MCF 10A (cell line): ENCODE measurements at regions not wholly inside any gene's neighbourhood (a gene's known extent, or its start where the extent isn't known, plus 50 kb on each side); places are given as distances from the start of the nearest gene placed in this dataset.

Experiments used
- BruUV-seq: library from RNA; stranded (reverse); fragments of 400-500 nt; replicated peaks from 2 replicates; lab custom pipeline; 2021; lab: Mats Ljungman, UMichigan
- CTCF ChIA-PET: fragments of 300-600 bp; sonication (Branson Sonifier 250); formaldehyde crosslinking; extraction: SDS; loops from one replicate; lab custom pipeline; 2021; ENCODE audit warnings: antibody characterized with exemption, inconsistent platforms; lab: Yijun Ruan, JAX
- POLR2A ChIA-PET: fragments of 300-600, 350-650 bp; sonication (Branson Sonifier 250); formaldehyde crosslinking; extraction: SDS; loops from one replicate; lab custom pipeline; 2020; ENCODE audit warnings: antibody characterized with exemption, inconsistent platforms; lab: Yijun Ruan, JAX
- DNase-seq: peaks from one replicate; pipeline ENCODE4 v3.0.0-alpha.2; 2018; ENCODE audit not compliant: unreplicated experiment
- H3K27ac Mint-ChIP-seq: one replicate; pipeline ENCODE4 v1.8.0; 2022; ENCODE audit warnings: mild to moderate bottlenecking, low read depth, mixed read lengths; ENCODE audit not compliant: unreplicated experiment
- H3K27me3 Mint-ChIP-seq: one replicate; pipeline ENCODE4 v1.8.0; 2022; ENCODE audit warnings: mixed read lengths; ENCODE audit not compliant: insufficient read depth, unreplicated experiment
- H3K36me3 Mint-ChIP-seq: one replicate; pipeline ENCODE4 v1.8.0; 2022; ENCODE audit warnings: mild to moderate bottlenecking, moderate library complexity, mixed read lengths; ENCODE audit not compliant: insufficient read depth, unreplicated experiment
- H3K4me1 Mint-ChIP-seq: one replicate; pipeline ENCODE4 v1.8.0; 2022; ENCODE audit warnings: mixed read lengths; ENCODE audit not compliant: insufficient read depth, unreplicated experiment
- H3K4me3 Mint-ChIP-seq: one replicate; pipeline ENCODE4 v1.8.0; 2022; ENCODE audit warnings: mild to moderate bottlenecking, moderate library complexity, mixed read lengths; ENCODE audit not compliant: unreplicated experiment
- H3K9me3 Mint-ChIP-seq: one replicate; pipeline ENCODE4 v1.8.0; 2022; ENCODE audit warnings: mixed read lengths; ENCODE audit not compliant: unreplicated experiment
- CTCF ChIP-seq: fragments of 200-600 bp; IDR thresholded peaks from one replicate; pipeline ENCODE4 v1.8.0; 2022; ENCODE audit warnings: antibody characterized with exemption, mild to moderate bottlenecking; ENCODE audit not compliant: unreplicated experiment
- intact Hi-C: fragments of 100-400 bp; cut with micrococcal nuclease; formaldehyde crosslinking; loops from 2 replicates; pipeline ENCODE4 v1.14.1; 2022

GRCh38 chr3:65151666-65152065, 463.9 kb upstream of the ADAMTS9 start:
- intact Hi-C loops, result no loop called here
- CTCF ChIA-PET, result interaction anchor here (0.7 kb wide), 1 partner anchor 618 kb away, joined by 4 read pairs; no protein-coding TSS in a partner anchor
- H3K4me3 Mint-ChIP-seq, result no peak overlapping the region
- no peaks in the 10 kb centered on the region for H3K9me3 Mint-ChIP-seq
- no peaks in the 10 kb centered on the region for H3K27me3 Mint-ChIP-seq
- DNase-seq, result no peak
- H3K36me3 Mint-ChIP-seq, result no peaks in the 10 kb centered on the region
- POLR2A ChIA-PET, result interaction anchor here (1.2 kb wide), 1 partner anchor 19 kb away, joined by 4 read pairs; no protein-coding TSS in a partner anchor
- TF ChIP-seq CTCF, result no peak
- H3K4me1 Mint-ChIP-seq, result peaks cover under 1% of the 10 kb centered on the region
- H3K27ac Mint-ChIP-seq, result no peak overlapping the region
- no TSS peak for BruUV-seq

GRCh38 chr3:65149877-65150276, 462.1 kb upstream of the ADAMTS9 start:
- POLR2A ChIA-PET, result no interaction called here
- CTCF ChIA-PET, result no interaction called here
- Mint-ChIP-seq H3K36me3 (no peaks in the 10 kb centered on the region), H3K9me3 (no peaks in the 10 kb centered on the region), H3K27ac (no peak overlapping the region), H3K4me1 (peaks cover 13% of the 10 kb centered on the region), H3K27me3 (no peaks in the 10 kb centered on the region), H3K4me3 (no peak overlapping the region)
- no TSS peak for BruUV-seq
- no peak for DNase-seq
- intact Hi-C loops, result no loop called here
- TF ChIP-seq CTCF, result no peak

- Mint-ChIP-seq H3K27ac (no peak overlapping the region), H3K9me3 (no peaks in the 10 kb centered on the region), H3K27me3 (no peaks in the 10 kb centered on the region), H3K4me3 (no peak overlapping the region), H3K4me1 (peaks cover 13% of the 10 kb centered on the region), H3K36me3 (no peaks in the 10 kb centered on the region)
- TF ChIP-seq CTCF, result no peak
- BruUV-seq, result no TSS peak
- intact Hi-C loops, result no loop called here
- POLR2A ChIA-PET, result interaction anchor here (0.6 kb wide), 1 partner anchor 397 kb away, joined by 3 read pairs; no protein-coding TSS in a partner anchor
- no peak for DNase-seq
- CTCF ChIA-PET, result interaction anchor here (0.5 kb wide), 1 partner anchor 551 kb away, joined by 7 read pairs; no protein-coding TSS in a partner anchor
Measured at GRCh38 chr3:65148687-65149086, 460.9 kb upstream of the ADAMTS9 start.

- H3K9me3 Mint-ChIP-seq, result no peaks in the 10 kb centered on the region
Measured at GRCh38 chr3:65146179-65146578, 458.4 kb upstream of the ADAMTS9 start.

More at GRCh38 chr3:65146179-65146578, 458.4 kb upstream of the ADAMTS9 start:
- ChIA-PET POLR2A (interaction anchor here (0.8 to 1.9 kb wide), 4 partner anchors 17 to 32 kb away, joined by 3 to 16 read pairs (median 6); no protein-coding TSS in a partner anchor), CTCF (interaction anchor here (0.7 to 1.0 kb wide), 4 partner anchors 16 to 613 kb away, joined by 3 to 4 read pairs (median 3); no protein-coding TSS in a partner anchor)
- Mint-ChIP-seq H3K4me1 (peaks cover 13% of the 10 kb centered on the region), H3K4me3 (no peak overlapping the region), H3K27ac (peak overlapping the region; percentile 85), H3K36me3 (no peaks in the 10 kb centered on the region), H3K27me3 (no peaks in the 10 kb centered on the region)
- DNase-seq, result peak; percentile 92
- TF ChIP-seq CTCF, result no peak
- intact Hi-C loops, result no loop called here
- BruUV-seq, result no TSS peak
